HFFc6 (cell line): ENCODE measurements at regions not wholly inside any gene's neighbourhood (a gene's known extent, or its start where the extent isn't known, plus 50 kb on each side); places are given as distances from the start of the nearest gene placed in this dataset.

Source experiments
- DNase-seq: peaks from one replicate; pipeline ENCODE4 v3.0.0-alpha.2; 2018
- H3K27ac Mint-ChIP-seq: 2 replicates; pipeline ENCODE4 v1.8.0; 2020; ENCODE audit warnings: mild to moderate bottlenecking, mixed read lengths
- H3K27me3 Mint-ChIP-seq: 2 replicates; pipeline ENCODE4 v1.8.0; 2021; ENCODE audit warnings: mild to moderate bottlenecking, moderate library complexity, mixed read lengths; ENCODE audit not compliant: insufficient read depth
- H3K36me3 Mint-ChIP-seq: 2 replicates; pipeline ENCODE4 v1.8.0; 2021; ENCODE audit warnings: low read depth, mixed read lengths
- H3K4me1 Mint-ChIP-seq: 2 replicates; pipeline ENCODE4 v1.8.0; 2020; ENCODE audit warnings: low read depth, mixed read lengths
- H3K4me3 Mint-ChIP-seq: 2 replicates; pipeline ENCODE4 v1.8.0; 2020; ENCODE audit warnings: mild to moderate bottlenecking, moderate library complexity, mixed read lengths
- H3K9me3 Mint-ChIP-seq: 2 replicates; pipeline ENCODE4 v1.8.0; 2020; ENCODE audit warnings: mild to moderate bottlenecking, mixed read lengths
- TF ChIP-seq, protein P1 (sequence below): fragments of 200-600 bp; sonication (generic); IDR thresholded peaks from 2 replicates; pipeline ENCODE4 v1.5.0; 2021; ENCODE audit warnings: antibody characterized with exemption, mild to moderate bottlenecking

GRCh38 chr11:110377434-110377833 lies 52.3 kb upstream of the FDX1 start:
- Mint-ChIP-seq H3K27me3 (peaks cover 4% of the 10 kb centered on the region), H3K36me3 (no peaks in the 10 kb centered on the region), H3K4me1 (peaks cover 17% of the 10 kb centered on the region), H3K27ac (no peak overlapping the region), H3K4me3 (no peak overlapping the region), H3K9me3 (no peaks in the 10 kb centered on the region)
- no peak for DNase-seq
- TF ChIP-seq, protein P1, sequence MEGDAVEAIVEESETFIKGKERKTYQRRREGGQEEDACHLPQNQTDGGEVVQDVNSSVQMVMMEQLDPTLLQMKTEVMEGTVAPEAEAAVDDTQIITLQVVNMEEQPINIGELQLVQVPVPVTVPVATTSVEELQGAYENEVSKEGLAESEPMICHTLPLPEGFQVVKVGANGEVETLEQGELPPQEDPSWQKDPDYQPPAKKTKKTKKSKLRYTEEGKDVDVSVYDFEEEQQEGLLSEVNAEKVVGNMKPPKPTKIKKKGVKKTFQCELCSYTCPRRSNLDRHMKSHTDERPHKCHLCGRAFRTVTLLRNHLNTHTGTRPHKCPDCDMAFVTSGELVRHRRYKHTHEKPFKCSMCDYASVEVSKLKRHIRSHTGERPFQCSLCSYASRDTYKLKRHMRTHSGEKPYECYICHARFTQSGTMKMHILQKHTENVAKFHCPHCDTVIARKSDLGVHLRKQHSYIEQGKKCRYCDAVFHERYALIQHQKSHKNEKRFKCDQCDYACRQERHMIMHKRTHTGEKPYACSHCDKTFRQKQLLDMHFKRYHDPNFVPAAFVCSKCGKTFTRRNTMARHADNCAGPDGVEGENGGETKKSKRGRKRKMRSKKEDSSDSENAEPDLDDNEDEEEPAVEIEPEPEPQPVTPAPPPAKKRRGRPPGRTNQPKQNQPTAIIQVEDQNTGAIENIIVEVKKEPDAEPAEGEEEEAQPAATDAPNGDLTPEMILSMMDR, result no peak

GRCh38 chr11:110379261-110379660 lies 50.5 kb upstream of the FDX1 start:
- Mint-ChIP-seq H3K9me3 (no peaks in the 10 kb centered on the region), H3K4me1 (peaks cover 6% of the 10 kb centered on the region), H3K27me3 (peaks cover 8% of the 10 kb centered on the region), H3K36me3 (no peaks in the 10 kb centered on the region), H3K27ac (no peak overlapping the region), H3K4me3 (no peak overlapping the region)
- TF ChIP-seq, protein P1, result no peak
- no peak for DNase-seq

DNA sequence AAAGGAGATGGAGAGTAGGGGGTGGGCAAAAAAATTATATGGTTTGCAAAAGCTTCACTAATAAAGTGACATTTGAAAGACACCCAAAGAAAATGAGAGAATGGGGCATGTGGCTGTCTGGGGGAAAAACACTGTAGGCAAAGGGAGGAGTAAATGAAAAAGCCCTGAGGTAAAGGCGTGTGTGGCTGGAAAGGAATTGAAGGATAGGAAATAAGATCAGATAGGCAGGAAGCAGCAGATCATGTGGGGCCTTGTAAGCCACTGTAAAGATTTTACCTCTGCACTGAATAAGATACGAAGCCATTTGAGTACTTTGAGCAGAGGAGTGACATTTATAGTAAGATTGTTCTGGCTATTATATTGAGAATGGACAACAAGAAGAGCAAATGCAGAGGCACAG lies 49.8 kb upstream of the FDX1 start:
- Mint-ChIP-seq H3K27ac (no peak overlapping the region), H3K9me3 (no peaks in the 10 kb centered on the region), H3K4me1 (peaks cover 6% of the 10 kb centered on the region), H3K4me3 (no peak overlapping the region), H3K36me3 (no peaks in the 10 kb centered on the region), H3K27me3 (peaks cover 9% of the 10 kb centered on the region)
- TF ChIP-seq, protein P1, result no peak
- no peak for DNase-seq
